Activated CD4-positive, alpha-beta T cell treated with anti-CD3 and anti-CD28 coated beads for 4 hours (primary cell): ENCODE measurements at regions not wholly inside any gene's neighbourhood (a gene's known extent, or its start where the extent isn't known, plus 50 kb on each side); places are given as distances from the start of the nearest gene placed in this dataset.
"Not testable (repeated sequence)": the region's sequence is repeated elsewhere in the genome, so short reads cannot be mapped to it uniquely, and the experiment has no call there.

Experiments used
- DNase-seq, 2 donors: peaks; one replicate each; pipeline ENCODE4 v3.0.0-alpha.2; 2020

DNA sequence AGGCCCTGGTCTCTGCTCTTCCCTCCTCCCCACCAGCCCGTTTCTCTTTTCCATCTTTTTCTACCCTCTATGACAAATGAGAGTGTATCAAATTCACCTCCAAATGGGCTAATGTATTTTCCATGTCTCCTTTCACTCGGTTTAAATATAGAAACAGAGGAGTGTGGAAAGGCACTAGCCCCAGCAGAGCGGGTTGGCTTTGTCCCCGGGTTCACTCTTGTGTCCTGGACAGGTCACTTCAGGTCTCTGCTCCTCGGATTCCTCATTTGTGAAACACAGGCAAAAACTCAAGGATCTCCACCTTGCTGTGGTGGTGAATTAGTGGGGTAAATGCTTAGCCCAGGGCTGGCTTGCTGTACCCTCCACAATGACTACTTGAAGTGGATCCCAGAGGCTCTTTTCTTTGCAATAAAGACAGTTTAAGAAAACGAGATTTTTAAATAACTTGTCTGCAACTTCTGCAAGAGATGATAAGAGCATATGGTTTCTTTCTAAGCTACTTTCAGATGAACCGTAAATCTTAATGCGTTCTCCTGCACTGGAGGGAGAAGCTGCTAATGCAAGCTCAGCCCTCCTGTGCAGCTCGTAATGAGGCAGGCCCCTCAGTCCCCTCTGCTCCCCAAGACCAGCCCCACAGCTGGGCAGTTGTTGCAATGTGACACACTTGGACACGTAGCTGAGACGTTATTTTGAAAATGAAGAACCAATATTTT is 292.9 kb downstream of the THBS2 start:
- no peak for DNase-seq

- DNase-seq = no peak
These were observed 293.9 kb downstream of the THBS2 start for GRCh38 chr6:168959696-168960095.

DNA sequence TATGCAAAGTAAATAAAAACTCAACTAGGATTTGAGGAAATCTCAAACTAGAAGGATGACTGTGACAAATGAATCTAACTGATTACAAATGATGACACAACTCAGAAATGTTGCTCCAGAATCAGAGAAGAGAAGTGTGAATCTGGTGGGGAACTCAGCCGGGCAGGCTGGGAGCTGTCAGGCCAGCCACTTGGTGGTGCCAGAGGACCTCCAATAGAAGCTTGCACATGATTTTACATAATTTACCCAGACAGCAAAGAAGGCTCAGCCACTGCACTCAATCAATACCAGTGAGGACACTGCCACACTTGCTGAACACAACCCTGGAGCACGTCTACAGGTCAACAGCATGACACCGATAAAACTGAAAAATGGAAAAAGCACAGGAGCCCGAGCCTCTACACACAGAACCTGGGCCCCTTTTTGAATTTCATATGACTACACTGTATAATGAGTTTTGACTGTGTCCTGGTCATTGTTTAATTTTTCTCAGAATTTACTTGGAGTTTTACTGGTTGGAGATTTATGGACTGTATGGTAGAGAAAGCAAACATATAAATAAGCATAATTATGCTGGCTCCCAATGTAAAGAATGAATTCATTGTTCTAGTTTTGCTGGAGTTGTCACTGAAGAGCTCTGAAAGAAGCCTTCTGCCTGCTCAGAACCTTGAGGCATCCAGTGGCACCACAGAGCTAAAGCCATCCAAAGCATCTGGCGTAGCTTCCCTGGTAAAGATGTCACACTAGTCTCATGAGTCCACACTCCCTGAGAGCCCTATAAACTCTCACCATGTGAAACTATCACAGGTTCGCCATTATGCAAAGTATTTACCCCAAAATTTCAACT is 296.5 kb downstream of the THBS2 start:
- peak; percentile 17 for DNase-seq

DNA sequence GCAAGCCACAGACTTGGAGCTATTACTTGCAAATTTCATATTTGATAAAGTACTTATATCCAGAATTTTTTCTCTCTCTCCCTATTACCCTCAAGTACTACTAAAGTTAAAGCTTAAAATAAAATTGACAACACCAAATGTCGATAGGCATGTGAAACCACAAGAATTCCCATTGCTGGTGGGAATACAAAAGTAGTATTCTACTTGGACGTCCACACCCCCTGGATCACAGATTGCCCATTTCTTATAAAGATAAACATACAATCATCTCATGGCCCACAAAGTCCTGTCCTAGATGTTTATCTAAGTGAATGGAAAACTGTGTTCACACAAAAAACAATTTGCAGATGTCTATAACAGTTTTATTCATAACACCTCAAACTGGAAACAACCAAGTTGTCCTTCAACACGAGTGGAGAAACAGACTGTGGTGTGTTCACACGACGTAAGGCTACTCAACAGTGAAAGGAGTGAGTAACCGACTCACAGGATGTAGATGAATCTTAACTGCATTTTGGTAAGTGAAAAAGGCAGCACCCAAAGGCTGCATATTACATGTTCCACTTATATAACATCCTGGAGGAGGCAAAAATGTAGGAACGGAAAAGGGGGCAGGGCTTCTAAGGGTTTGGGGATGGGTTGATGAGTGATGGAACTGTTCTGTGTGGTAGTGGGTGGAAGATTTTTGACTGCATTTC is 297.4 kb downstream of the THBS2 start:
- no peak for DNase-seq

- DNase-seq = no peak
These were observed 300.2 kb downstream of the THBS2 start for GRCh38 chr6:168953461-168953860.

- no peak for DNase-seq
These were observed 302.4 kb downstream of the THBS2 start for GRCh38 chr6:168951217-168951616.

GRCh38 chr6:168950858-168951214 is 302.8 kb downstream of the THBS2 start:
- DNase-seq = no peak

GRCh38 chr6:168949981-168950857 is 303.4 kb downstream of the THBS2 start:
- no peak for DNase-seq

DNA sequence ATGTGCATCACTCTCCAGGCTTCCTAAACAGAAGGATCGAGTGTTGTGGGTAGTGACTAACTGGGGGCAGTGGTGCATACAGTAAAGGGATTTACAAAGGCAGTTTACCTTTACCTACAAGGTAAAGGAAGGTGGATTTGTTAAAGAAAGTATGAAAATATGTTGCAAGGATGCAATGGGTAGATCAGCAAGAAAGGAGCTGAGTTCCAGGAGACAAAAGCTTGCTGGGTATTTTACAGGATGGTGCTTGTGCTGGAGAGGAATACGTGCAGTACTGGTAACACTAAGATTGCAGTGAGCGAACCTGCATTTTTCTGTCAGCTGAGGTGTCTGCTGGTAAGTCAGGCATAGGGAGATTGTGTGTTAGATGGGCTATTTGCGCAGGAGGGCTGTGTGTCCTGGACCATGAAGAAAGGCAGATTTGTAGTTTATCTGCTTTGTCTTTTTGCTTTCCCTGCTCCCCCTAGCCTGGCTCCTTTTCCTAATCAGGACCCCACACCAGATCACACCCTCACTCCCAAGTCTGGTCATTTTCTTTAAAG is 304.6 kb downstream of the THBS2 start:
- DNase-seq = no peak

DNA sequence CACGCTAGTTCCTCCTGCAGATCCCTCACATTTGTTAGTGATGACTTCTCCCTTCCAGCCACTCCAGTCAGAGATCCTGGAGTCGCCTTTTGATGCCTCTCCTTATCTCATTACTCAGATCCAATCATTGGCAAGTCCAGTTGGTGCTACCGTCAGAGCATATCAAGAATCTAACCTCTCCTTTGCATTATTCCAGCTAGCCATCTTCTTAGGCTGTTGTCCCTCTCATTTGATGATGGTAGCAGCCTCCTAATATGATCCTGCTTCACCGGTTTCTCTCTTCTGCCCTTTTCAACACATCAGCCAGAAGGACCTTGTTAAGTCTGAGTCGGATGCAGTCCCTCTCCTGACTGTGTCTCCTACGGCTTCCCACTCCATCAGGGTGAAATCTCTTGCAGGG is 305.6 kb downstream of the THBS2 start:
- DNase-seq = no peak

DNA sequence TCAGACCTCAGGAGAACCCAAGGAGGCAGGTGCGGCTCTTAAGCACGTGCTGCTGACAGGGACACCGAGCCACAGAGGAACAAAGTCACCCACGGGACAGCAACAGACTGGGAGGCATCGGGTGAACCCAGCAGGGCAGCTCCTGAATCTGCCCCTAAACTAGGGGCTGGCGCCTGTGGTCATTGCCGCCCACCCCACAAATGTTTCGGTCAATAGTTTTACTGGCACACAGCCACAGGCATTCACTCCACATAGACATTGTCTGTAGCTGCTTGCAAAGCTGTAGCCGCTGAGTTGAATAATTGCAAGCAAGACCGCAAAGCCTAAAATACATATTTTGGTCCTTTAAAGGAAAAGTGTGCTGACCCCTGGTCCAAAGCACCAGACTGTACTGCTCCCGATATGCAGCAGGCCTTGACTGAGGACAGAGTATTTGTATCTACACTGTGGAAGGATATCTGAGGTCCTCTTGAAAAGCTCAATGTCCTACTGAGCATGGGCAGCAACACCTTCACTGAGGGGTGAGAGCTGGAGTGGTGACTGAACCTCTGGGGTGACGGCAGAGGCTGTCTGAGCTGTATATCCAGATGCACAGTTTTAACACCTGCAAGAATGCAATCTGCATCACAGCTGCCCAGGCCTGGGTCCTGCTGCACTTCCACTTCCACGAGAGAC is 310.3 kb downstream of the THBS2 start:
- no peak for DNase-seq

DNA sequence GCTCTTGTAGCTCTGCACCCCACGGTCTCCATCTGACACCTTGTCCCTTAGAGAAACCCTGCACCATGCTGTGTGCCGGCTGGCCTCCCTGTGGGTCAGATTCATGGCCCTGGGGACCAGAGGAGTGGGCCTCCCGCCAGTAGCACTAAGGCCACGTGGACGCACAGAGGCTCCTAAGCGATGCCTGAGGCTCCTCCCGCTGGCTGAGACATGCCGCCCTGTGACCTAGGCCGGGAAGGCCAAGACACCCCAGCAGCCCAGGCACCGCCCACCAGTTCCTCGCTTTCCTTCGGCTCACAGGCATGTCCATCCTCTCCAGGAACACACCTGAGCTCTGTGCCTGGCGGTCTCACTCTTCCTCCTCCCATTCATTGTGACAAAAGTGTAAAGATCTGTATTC is 311.0 kb downstream of the THBS2 start:
- DNase-seq = no peak

DNA sequence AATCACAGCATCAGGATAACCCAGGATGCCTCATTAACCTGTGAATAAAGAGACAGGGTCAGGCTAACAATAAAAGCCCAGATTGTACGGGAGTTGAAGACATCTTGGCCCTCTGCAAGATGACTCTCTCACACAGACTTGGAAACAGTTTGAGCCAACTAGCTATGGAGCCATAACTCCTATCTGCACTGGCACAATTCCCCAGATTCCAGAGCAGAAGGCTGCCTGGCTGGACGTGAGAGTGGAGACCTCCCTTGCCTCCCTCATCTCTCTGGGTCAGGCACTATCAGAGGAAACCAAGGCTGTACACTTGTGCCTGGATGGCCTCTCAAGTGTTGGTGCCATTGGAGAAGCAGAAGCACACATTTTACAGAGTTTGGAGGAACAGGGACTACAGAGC is 312.6 kb downstream of the THBS2 start:
- DNase-seq = no peak

GRCh38 chr6:168939796-168940195 is 313.9 kb downstream of the THBS2 start:
- no peak for DNase-seq

GRCh38 chr6:168939041-168939440 is 314.6 kb downstream of the THBS2 start:
- DNase-seq = no peak

DNA sequence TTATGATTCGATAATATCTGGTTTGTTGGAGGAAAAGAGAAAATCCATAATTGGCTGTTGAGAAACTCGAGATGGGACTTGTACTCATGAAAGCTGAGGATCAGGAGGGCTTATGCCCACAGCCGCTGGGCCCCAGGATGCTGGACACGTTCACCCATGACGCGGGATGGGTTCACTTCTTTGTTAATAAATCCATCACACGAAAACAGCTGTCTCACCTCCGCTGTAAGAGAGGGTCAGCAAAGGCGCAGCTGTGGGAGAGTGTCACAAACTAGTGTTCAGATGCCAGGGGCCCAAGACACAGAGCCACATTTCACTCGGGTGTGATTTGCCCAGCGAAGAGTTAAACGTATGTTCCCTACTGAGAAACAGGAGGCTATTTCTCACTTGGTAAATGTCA is 315.1 kb downstream of the THBS2 start:
- no peak for DNase-seq

DNA sequence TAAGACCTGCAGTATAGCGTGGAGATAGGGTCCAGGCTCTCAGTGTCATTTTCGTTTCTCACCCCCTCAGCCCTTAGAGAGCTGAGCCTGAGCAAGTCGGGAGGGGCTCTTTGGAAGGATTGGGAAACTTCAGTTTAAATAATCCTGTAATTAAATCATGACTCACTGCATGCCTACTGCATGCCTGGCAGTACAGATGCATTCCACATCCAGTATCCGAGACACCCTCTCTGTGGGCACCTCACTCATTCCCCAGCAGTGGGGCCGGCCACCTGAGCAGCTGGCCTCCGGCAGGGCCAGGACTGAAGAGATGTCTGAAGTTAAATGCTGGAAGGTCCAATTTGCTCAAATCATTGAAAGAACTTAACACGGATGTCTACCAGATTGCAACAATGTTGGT is 316.6 kb downstream of the THBS2 start:
- no peak for DNase-seq

GRCh38 chr6:168935628-168936010 is 318.0 kb downstream of the THBS2 start:
- no peak for DNase-seq

- no peak for DNase-seq
These were observed 318.7 kb downstream of the THBS2 start for GRCh38 chr6:168934660-168935627.

DNA sequence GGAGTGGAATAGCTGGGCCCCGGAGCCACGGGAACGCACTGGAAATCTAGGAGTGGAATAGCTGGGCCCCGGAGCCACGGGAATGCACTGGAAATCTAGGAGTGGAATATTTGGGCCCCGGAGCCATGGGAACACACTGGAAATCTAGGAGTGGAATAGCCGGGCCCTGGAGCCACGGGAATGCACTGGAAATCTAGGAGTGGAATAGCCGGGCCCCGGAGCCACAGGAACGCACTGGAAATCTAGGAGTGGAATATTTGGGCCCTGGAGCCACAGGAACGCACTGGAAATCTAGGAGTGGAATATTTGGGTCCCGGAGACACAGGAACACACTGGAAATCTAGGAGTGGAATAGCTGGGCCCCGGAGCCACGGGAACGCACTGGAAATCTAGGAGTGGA is 321.5 kb downstream of the THBS2 start:
- not testable (repeated sequence) for DNase-seq

- not testable (repeated sequence) for DNase-seq
These were observed 322.6 kb downstream of the THBS2 start for GRCh38 chr6:168931072-168931471.
